HCT116 (cell line): ENCODE measurements at regions not wholly inside any gene's neighbourhood (a gene's known extent, or its start where the extent isn't known, plus 50 kb on each side); places are given as distances from the start of the nearest gene placed in this dataset.

Experiments
- CTCF ChIP-seq, 3 experiments: fragments of 200-600 bp in 1 of 3; sonication (generic) in 1 of 3; IDR thresholded peaks in 2 of 3; conservative IDR thresholded peaks in 1 of 3; 2 replicates each; pipeline ENCODE4 v1.5.1; 2012 to 2017; ENCODE audit warnings: low read depth in 2 of 3, low read length in 2 of 3, antibody characterized with exemption in 1 of 3, borderline replicate concordance in 1 of 3, control low read depth in 1 of 3, mild to moderate bottlenecking in 1 of 3, mixed read lengths in 1 of 3, mixed run types in 1 of 3, moderate library complexity in 1 of 3; ENCODE audit not compliant: insufficient read depth in 1 of 3
- EZH2 ChIP-seq: fragments of 200-600 bp; sonication (generic); IDR thresholded peaks from 2 replicates; pipeline ENCODE4 v1.6.1; 2017; ENCODE audit warnings: antibody characterized with exemption, mixed run types
- MAX ChIP-seq: IDR thresholded peaks from 2 replicates; pipeline ENCODE4 v1.6.1; 2012
- POLR2A ChIP-seq: IDR thresholded peaks from 2 replicates; pipeline ENCODE4 v1.7.0; 2011; ENCODE audit warnings: borderline replicate concordance; ENCODE audit not compliant: insufficient read depth, insufficient read length; ENCODE audit errors: extremely low read depth
- SP1 ChIP-seq: IDR thresholded peaks from 2 replicates; pipeline ENCODE4 v1.6.1; 2012; ENCODE audit warnings: low read depth
- SRF ChIP-seq: IDR thresholded peaks from 2 replicates; pipeline ENCODE4 v1.6.1; 2012; ENCODE audit warnings: low read depth

- no peak for TF ChIP-seq CTCF (IDR thresholded peaks at IDR 0.05 in 2 of 3, conservative IDR thresholded peaks at IDR 0.05 in 1 of 3; ENCODE audit: borderline replicate concordance in 1 of 3, insufficient read depth in 1 of 3, low read depth in 2 of 3, low read length in 2 of 3)
- TF ChIP-seq MAX: no peak
- TF ChIP-seq POLR2A: no peak
- TF ChIP-seq EZH2: no peak
- no peak for TF ChIP-seq SP1
- no peak for TF ChIP-seq SRF
These were observed 121.1 kb upstream of the XYLT1 start for GRCh38 chr16:17591655-17592405.
